H9 (cell line): ENCODE measurements at regions not wholly inside any gene's neighbourhood (a gene's known extent, or its start where the extent isn't known, plus 50 kb on each side); places are given as distances from the start of the nearest gene placed in this dataset.

Experiments
- DNase-seq: peaks from one replicate; pipeline ENCODE4 v3.0.0-alpha.2; 2017
- H2AFZ ChIP-seq: one replicate; pipeline ENCODE4 v1.6.1; 2013; ENCODE audit warnings: mild to moderate bottlenecking, low read length, control low read depth, moderate library complexity
- H2AK5ac ChIP-seq: 2 replicates; pipeline ENCODE4 v1.6.1; 2013; ENCODE audit warnings: low read length, control low read depth, mixed read lengths; ENCODE audit not compliant: insufficient read length
- H2BK120ac ChIP-seq: one replicate; pipeline ENCODE4 v1.6.1; 2013; ENCODE audit warnings: low read depth, mild to moderate bottlenecking, low read length, control low read depth, inconsistent platforms; ENCODE audit not compliant: poor library complexity, severe bottlenecking
- H2BK12ac ChIP-seq: 2 replicates; pipeline ENCODE4 v1.6.1; 2013; ENCODE audit warnings: low read length, control low read depth, mixed read lengths, low read depth; ENCODE audit not compliant: insufficient read length
- H2BK15ac ChIP-seq: 2 replicates; pipeline ENCODE4 v1.6.1; 2013; ENCODE audit warnings: low read depth, low read length, control low read depth
- H2BK20ac ChIP-seq: one replicate; pipeline ENCODE4 v1.6.1; 2013; ENCODE audit warnings: low read depth, mild to moderate bottlenecking, low read length, control low read depth, inconsistent platforms; ENCODE audit not compliant: poor library complexity, severe bottlenecking
- H2BK5ac ChIP-seq: 2 replicates; pipeline ENCODE4 v1.6.1; 2013; ENCODE audit warnings: low read length, control low read depth, mixed read lengths; ENCODE audit not compliant: insufficient read length
- H3K14ac ChIP-seq: 2 replicates; pipeline ENCODE4 v1.6.1; 2013; ENCODE audit warnings: low read length, control low read depth; ENCODE audit not compliant: insufficient read depth
- H3K18ac ChIP-seq: 2 replicates; pipeline ENCODE4 v1.6.1; 2013; ENCODE audit warnings: low read depth, mild to moderate bottlenecking, mixed read lengths, low read length, control low read depth; ENCODE audit not compliant: insufficient read length
- H3K23ac ChIP-seq: 2 replicates; pipeline ENCODE4 v1.6.1; 2013; ENCODE audit warnings: low read length, control low read depth, mixed read lengths, low read depth; ENCODE audit not compliant: insufficient read length
- H3K23me2 ChIP-seq: 2 replicates; pipeline ENCODE4 v1.6.1; 2013; ENCODE audit warnings: low read depth, mild to moderate bottlenecking, mixed read lengths, low read length, control low read depth; ENCODE audit not compliant: insufficient read length, poor library complexity, severe bottlenecking
- H3K27ac ChIP-seq: 2 replicates; pipeline ENCODE4 v1.5.1; 2013; ENCODE audit warnings: low read length, control low read depth, mixed read lengths, low read depth; ENCODE audit not compliant: insufficient read length
- H3K27me3 ChIP-seq: 2 replicates; pipeline ENCODE4 v1.6.1; 2013; ENCODE audit warnings: low read length, control low read depth, inconsistent platforms; ENCODE audit not compliant: insufficient read depth
- H3K4ac ChIP-seq: 2 replicates; pipeline ENCODE4 v1.6.1; 2013; ENCODE audit warnings: low read depth, mild to moderate bottlenecking, control low read depth, inconsistent platforms, low read length, moderate library complexity
- H3K4me1 ChIP-seq: 2 replicates; pipeline ENCODE4 v1.6.1; 2013; ENCODE audit warnings: low read length, control low read depth, inconsistent platforms; ENCODE audit not compliant: insufficient read depth
- H3K4me2 ChIP-seq: 2 replicates; pipeline ENCODE4 v1.6.1; 2013; ENCODE audit warnings: low read length, control low read depth, mixed read lengths; ENCODE audit not compliant: insufficient read length, insufficient read depth
- H3K56ac ChIP-seq: 2 replicates; pipeline ENCODE4 v1.6.1; 2013; ENCODE audit warnings: low read depth, mild to moderate bottlenecking, mixed read lengths, low read length, control low read depth; ENCODE audit not compliant: insufficient read length
- H3K79me1 ChIP-seq: 2 replicates; pipeline ENCODE4 v1.6.1; 2013; ENCODE audit warnings: low read depth, mild to moderate bottlenecking, moderate library complexity, low read length, control low read depth, inconsistent platforms; ENCODE audit not compliant: insufficient read depth, poor library complexity, severe bottlenecking
- H3K79me2 ChIP-seq: 2 replicates; pipeline ENCODE4 v1.6.1; 2013; ENCODE audit warnings: low read length, control low read depth, inconsistent platforms; ENCODE audit not compliant: insufficient read depth
- H3K9ac ChIP-seq: 2 replicates; pipeline ENCODE4 v1.6.1; 2013; ENCODE audit warnings: low read length, control low read depth, mixed read lengths; ENCODE audit not compliant: insufficient read length; ENCODE audit errors: extremely low read depth
- H3K9me3 ChIP-seq: one replicate; pipeline ENCODE4 v1.6.1; 2013; ENCODE audit warnings: low read depth, low read length, inconsistent platforms; ENCODE audit not compliant: control insufficient read depth
- H3T11ph ChIP-seq: one replicate; pipeline ENCODE4 v1.6.1; 2013; ENCODE audit warnings: mild to moderate bottlenecking, low read length, control low read depth, inconsistent platforms
- H4K20me1 ChIP-seq: one replicate; pipeline ENCODE4 v1.6.1; 2013; ENCODE audit not compliant: control insufficient read depth, insufficient read length, insufficient read depth
- H4K5ac ChIP-seq: 2 replicates; pipeline ENCODE4 v1.6.1; 2013; ENCODE audit warnings: low read depth, mild to moderate bottlenecking, mixed read lengths, low read length, control low read depth; ENCODE audit not compliant: insufficient read length
- H4K8ac ChIP-seq: replicated peaks from 2 replicates; pipeline ENCODE4 v1.6.1; 2013; ENCODE audit warnings: low read length, control low read depth, mixed read lengths, low read depth; ENCODE audit not compliant: insufficient read length
- H4K91ac ChIP-seq: 2 replicates; pipeline ENCODE4 v1.6.1; 2013; ENCODE audit warnings: low read depth, mild to moderate bottlenecking, moderate library complexity, mixed read lengths, low read length, control low read depth; ENCODE audit not compliant: insufficient read length
- H3K27ac Mint-ChIP-seq, 3 experiments: 2 replicates in 2 of 3; 3 replicates in 1 of 3; pipeline ENCODE4 v1.8.0; 2020 to 2021; ENCODE audit warnings: mixed read lengths in 3 of 3, mild to moderate bottlenecking in 1 of 3, moderate library complexity in 1 of 3
- H3K27me3 Mint-ChIP-seq: 2 replicates; pipeline ENCODE4 v1.8.0; 2021; ENCODE audit warnings: low read depth, mild to moderate bottlenecking, moderate library complexity, mixed read lengths
- H3K36me3 Mint-ChIP-seq, 3 experiments: 2 replicates in 2 of 3; 3 replicates in 1 of 3; pipeline ENCODE4 v1.8.0; 2020 to 2021; ENCODE audit warnings: low read depth in 3 of 3, mixed read lengths in 3 of 3; ENCODE audit not compliant: insufficient read depth in 1 of 3
- H3K4me1 Mint-ChIP-seq, 2 experiments: 2 replicates each; pipeline ENCODE4 v1.8.0; 2020; ENCODE audit warnings: mixed read lengths in 2 of 2
- H3K4me3 Mint-ChIP-seq, 2 experiments: 2 replicates in 1 of 2; 3 replicates in 1 of 2; pipeline ENCODE4 v1.8.0; 2020 to 2021; ENCODE audit warnings: mild to moderate bottlenecking in 2 of 2, mixed read lengths in 2 of 2, moderate library complexity in 1 of 2
- H3K9me3 Mint-ChIP-seq, 2 experiments: 2 replicates in 1 of 2; 3 replicates in 1 of 2; pipeline ENCODE4 v1.8.0; 2020; ENCODE audit warnings: mild to moderate bottlenecking in 2 of 2, mixed read lengths in 2 of 2, moderate library complexity in 1 of 2
- WGBS: extraction: QIAGEN DNeasy Blood & Tissue Kit; methylation state at CpG from one replicate; pipeline ENCODE4 v1.1.7; 2013; ENCODE audit warnings: missing lambda C conversion rate, low lambda C conversion rate, mixed read lengths; ENCODE audit not compliant: insufficient read length; ENCODE audit errors: extremely low coverage; 5-methylcytosine and 5-hydroxymethylcytosine counted together
- TF ChIP-seq, protein P1 (sequence below): fragments of 200-600 bp; sonication (generic); conservative IDR thresholded peaks from 3 replicates; pipeline ENCODE4 v1.8.0; 2021; ENCODE audit warnings: antibody characterized with exemption, mild to moderate bottlenecking

DNA sequence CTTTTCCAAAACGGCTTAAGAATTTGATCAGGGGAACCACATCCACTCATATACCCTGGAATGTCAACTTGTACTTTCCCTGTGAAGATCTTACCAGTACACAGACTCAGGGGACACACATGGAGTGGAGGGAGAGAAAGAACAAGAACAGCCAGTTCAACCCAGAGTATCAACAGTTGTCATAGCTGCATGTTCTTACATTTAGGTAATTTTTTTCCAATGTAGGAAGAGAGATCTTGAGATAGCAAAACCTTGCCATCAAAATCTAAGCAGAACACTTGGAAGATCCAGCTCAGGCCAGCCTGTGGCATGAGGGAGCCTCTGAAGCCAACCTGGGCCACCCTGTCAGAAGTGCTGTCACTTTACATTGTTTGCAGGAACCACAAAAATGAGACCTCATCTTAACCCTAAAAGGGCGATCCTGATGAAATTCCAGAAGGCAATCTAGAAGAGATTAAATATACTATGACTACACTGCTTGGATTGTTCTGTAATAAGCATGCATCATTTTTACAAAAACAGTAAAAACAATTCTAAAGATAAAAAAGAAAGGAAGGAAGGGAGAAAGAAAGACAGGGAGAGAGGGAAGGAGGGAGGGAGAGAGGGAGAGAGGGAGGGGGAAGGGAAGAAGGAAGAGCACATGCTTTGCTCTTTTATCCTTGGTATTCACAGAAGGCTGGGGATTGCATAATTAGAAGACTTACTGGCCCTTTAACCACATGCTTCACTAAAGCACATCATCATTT, 124.7 kb upstream of the TCF21 start:
- Histone ChIP-seq H3K4ac (no peak overlapping the region), H4K91ac (no peak overlapping the region), H3K4me2 (no peak overlapping the region), H3K18ac (no peak overlapping the region), H3K9me3 (no peaks in the 10 kb centered on the region), H2BK12ac (no peak overlapping the region), H3K23ac (no peak overlapping the region), H3K14ac (no peak overlapping the region), H2BK20ac (no peak overlapping the region), H3K79me1 (no peaks in the 10 kb centered on the region), H4K8ac (no peak overlapping the region), H3T11ph (no peak overlapping the region), H3K79me2 (no peaks in the 10 kb centered on the region), H3K23me2 (no peaks in the 10 kb centered on the region), H3K27me3 (no peaks in the 10 kb centered on the region), H2AK5ac (no peak overlapping the region), H3K56ac (no peak overlapping the region), H3K27ac (no peak overlapping the region), H2AFZ (peak overlapping the region; percentile 75), H4K5ac (no peak overlapping the region), H2BK15ac (no peak overlapping the region), H3K4me1 (no peaks in the 10 kb centered on the region), H3K9ac (no peak overlapping the region), H4K20me1 (no peaks in the 10 kb centered on the region), H2BK120ac (no peak overlapping the region), H2BK5ac (no peak overlapping the region)
- H3K27ac Mint-ChIP-seq, result no peak overlapping the region
- WGBS, result no CpG with 5 or more reads among the region's 2 CpGs
- H3K9me3 Mint-ChIP-seq, result no peaks in the 10 kb centered on the region
- no peak for DNase-seq
- H3K4me3 Mint-ChIP-seq, result no peak overlapping the region
- peaks cover 9 to 12% of the 10 kb centered on the region in 2 experiments for H3K4me1 Mint-ChIP-seq
- TF ChIP-seq, protein P1, sequence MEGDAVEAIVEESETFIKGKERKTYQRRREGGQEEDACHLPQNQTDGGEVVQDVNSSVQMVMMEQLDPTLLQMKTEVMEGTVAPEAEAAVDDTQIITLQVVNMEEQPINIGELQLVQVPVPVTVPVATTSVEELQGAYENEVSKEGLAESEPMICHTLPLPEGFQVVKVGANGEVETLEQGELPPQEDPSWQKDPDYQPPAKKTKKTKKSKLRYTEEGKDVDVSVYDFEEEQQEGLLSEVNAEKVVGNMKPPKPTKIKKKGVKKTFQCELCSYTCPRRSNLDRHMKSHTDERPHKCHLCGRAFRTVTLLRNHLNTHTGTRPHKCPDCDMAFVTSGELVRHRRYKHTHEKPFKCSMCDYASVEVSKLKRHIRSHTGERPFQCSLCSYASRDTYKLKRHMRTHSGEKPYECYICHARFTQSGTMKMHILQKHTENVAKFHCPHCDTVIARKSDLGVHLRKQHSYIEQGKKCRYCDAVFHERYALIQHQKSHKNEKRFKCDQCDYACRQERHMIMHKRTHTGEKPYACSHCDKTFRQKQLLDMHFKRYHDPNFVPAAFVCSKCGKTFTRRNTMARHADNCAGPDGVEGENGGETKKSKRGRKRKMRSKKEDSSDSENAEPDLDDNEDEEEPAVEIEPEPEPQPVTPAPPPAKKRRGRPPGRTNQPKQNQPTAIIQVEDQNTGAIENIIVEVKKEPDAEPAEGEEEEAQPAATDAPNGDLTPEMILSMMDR, result no peak
- no peaks in the 10 kb centered on the region for H3K36me3 Mint-ChIP-seq
- H3K27me3 Mint-ChIP-seq, result no peaks in the 10 kb centered on the region
